ENCODE measurements at regions not wholly inside any gene's neighbourhood (a gene's known extent, or its start where the extent isn't known, plus 50 kb on each side); places are given as distances from the start of the nearest gene placed in this dataset.

- ATAC-seq (no peak), DNase-seq (no peak)
- POLR2A ChIA-PET (ENCODE audit: unreplicated experiment): no interaction called here
- H3K4me2 ChIP-seq (ENCODE audit: low read length): no peak overlapping the region
- H3K27ac ChIP-seq (ENCODE audit: low read length): no peak overlapping the region
- H3F3A ChIP-seq (ENCODE audit: low read length, unreplicated experiment): no peaks in the 10 kb centered on the region
- no peaks in the 10 kb centered on the region for H3K36me3 ChIP-seq (ENCODE audit: low read depth, low read length)
- no peak overlapping the region for H3K9ac ChIP-seq (ENCODE audit: low read length)
- no peaks in the 10 kb centered on the region for H3K9me2 ChIP-seq (replicated peaks; ENCODE audit: low read length)
- TF ChIP-seq EZH2 (IDR thresholded peaks at IDR 0.05; ENCODE audit: low read length, unreplicated experiment) (no peak), EZH2phosphoT487 (IDR thresholded peaks at IDR 0.05; ENCODE audit: borderline replicate concordance, low read length) (no peak)
- TF ChIP-seq, protein P1, sequence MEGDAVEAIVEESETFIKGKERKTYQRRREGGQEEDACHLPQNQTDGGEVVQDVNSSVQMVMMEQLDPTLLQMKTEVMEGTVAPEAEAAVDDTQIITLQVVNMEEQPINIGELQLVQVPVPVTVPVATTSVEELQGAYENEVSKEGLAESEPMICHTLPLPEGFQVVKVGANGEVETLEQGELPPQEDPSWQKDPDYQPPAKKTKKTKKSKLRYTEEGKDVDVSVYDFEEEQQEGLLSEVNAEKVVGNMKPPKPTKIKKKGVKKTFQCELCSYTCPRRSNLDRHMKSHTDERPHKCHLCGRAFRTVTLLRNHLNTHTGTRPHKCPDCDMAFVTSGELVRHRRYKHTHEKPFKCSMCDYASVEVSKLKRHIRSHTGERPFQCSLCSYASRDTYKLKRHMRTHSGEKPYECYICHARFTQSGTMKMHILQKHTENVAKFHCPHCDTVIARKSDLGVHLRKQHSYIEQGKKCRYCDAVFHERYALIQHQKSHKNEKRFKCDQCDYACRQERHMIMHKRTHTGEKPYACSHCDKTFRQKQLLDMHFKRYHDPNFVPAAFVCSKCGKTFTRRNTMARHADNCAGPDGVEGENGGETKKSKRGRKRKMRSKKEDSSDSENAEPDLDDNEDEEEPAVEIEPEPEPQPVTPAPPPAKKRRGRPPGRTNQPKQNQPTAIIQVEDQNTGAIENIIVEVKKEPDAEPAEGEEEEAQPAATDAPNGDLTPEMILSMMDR (conservative IDR thresholded peaks at IDR 0.05; ENCODE audit: low read depth, low read length): no peak
- intact Hi-C loops (cut with micrococcal nuclease): no loop called here
- peaks cover 25% of the 10 kb centered on the region for H3K27me3 ChIP-seq (ENCODE audit: low read length)
- H3K79me2 ChIP-seq (ENCODE audit: low read length): no peaks in the 10 kb centered on the region
- H3K4me3 ChIP-seq (ENCODE audit: low read length): no peak overlapping the region
- BruUV-seq (replicated peaks): no TSS peak
- CTCF ChIA-PET: no interaction called here
- no peaks in the 10 kb centered on the region for H3K4me1 ChIP-seq (ENCODE audit: insufficient read depth, low read length)
- H3K9me3 ChIP-seq (ENCODE audit: low read length): no peaks in the 10 kb centered on the region
- no peak overlapping the region for H2AFZ ChIP-seq (ENCODE audit: low read length)
- H4K20me1 ChIP-seq (ENCODE audit: low read length): no peaks in the 10 kb centered on the region
Measured at GRCh38 chr20:22207280-22207679, 377.1 kb downstream of the FOXA2 start.

DNA sequence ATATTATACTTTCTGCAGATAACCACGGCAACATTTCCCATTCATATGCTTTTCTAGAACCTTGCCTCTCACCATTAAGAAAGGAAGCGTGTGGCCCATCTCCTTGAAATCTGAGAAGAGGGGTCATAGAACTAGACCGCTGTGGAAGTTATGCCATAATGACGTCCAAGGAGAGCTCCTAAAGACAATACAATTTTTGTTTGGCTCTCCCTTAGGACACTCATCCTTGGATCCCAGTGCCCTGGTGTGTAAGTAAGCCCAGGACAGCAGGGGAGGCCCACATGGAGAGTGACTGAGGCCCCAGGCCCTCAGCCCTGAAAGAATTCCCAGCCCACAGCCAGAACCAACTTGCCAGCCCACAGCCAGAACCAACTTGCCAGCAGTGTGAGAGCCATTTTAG, 379.6 kb downstream of the FOXA2 start:
- Histone ChIP-seq H3K27me3 (ENCODE audit: low read length) (peaks cover 9% of the 10 kb centered on the region; the same call in 1 of the 2 replicates), H3K9me3 (ENCODE audit: low read length) (no peaks in the 10 kb centered on the region), H3K4me1 (ENCODE audit: insufficient read depth, low read length) (no peaks in the 10 kb centered on the region), H3K27ac (ENCODE audit: low read length) (no peak overlapping the region), H2AFZ (ENCODE audit: low read length) (no peak overlapping the region), H3K9me2 (replicated peaks; ENCODE audit: low read length) (no peaks in the 10 kb centered on the region), H4K20me1 (ENCODE audit: low read length) (no peaks in the 10 kb centered on the region), H3K4me2 (ENCODE audit: low read length) (no peak overlapping the region), H3K79me2 (ENCODE audit: low read length) (no peaks in the 10 kb centered on the region), H3F3A (ENCODE audit: low read length, unreplicated experiment) (no peaks in the 10 kb centered on the region), H3K4me3 (ENCODE audit: low read length) (no peak overlapping the region), H3K36me3 (ENCODE audit: low read depth, low read length) (no peaks in the 10 kb centered on the region), H3K9ac (ENCODE audit: low read length) (no peak overlapping the region)
- DNase-seq: no peak
- CTCF ChIA-PET: no interaction called here
- intact Hi-C loops (cut with micrococcal nuclease): no loop called here
- POLR2A ChIA-PET (ENCODE audit: unreplicated experiment): no interaction called here
- TF ChIP-seq EZH2phosphoT487 (IDR thresholded peaks at IDR 0.05; ENCODE audit: borderline replicate concordance, low read length): no peak
- ATAC-seq: no peak
- BruUV-seq (replicated peaks): no TSS peak

DNA sequence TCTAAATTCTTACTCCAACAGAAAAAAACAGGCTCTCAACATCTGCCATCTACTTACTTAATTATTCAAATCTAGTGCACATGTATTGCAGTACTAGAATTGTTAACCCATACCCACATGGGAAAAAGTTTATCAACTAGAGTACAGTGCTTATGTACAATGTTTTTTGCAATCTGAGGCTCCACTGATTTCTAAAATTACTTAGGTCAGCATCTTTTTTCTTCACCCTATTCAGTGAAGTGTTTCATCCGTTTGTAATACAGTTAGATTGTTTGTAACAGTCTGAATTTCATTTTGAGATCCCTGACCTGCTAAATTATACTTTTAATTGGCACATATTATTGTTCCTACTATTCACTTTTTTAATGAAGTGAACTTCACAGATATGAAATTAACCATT, 402.2 kb downstream of the FOXA2 start:
- Histone ChIP-seq H3K79me2 (ENCODE audit: low read length) (no peaks in the 10 kb centered on the region), H3K27ac (ENCODE audit: low read length) (no peak overlapping the region), H3K4me1 (ENCODE audit: insufficient read depth, low read length) (no peaks in the 10 kb centered on the region), H3K27me3 (ENCODE audit: low read length) (no peaks in the 10 kb centered on the region), H3F3A (ENCODE audit: low read length, unreplicated experiment) (no peaks in the 10 kb centered on the region), H3K4me2 (ENCODE audit: low read length) (no peak overlapping the region), H3K9ac (ENCODE audit: low read length) (no peak overlapping the region), H3K9me2 (replicated peaks; ENCODE audit: low read length) (no peaks in the 10 kb centered on the region), H3K9me3 (ENCODE audit: low read length) (no peaks in the 10 kb centered on the region), H3K4me3 (ENCODE audit: low read length) (no peak overlapping the region), H4K20me1 (ENCODE audit: low read length) (no peaks in the 10 kb centered on the region), H2AFZ (ENCODE audit: low read length) (no peak overlapping the region), H3K36me3 (ENCODE audit: low read depth, low read length) (no peaks in the 10 kb centered on the region)
- ATAC-seq (no peak), DNase-seq (no peak)
- CTCF ChIA-PET: no interaction called here
- TF ChIP-seq EZH2phosphoT487 (IDR thresholded peaks at IDR 0.05; ENCODE audit: borderline replicate concordance, low read length): no peak
- TF ChIP-seq, protein P1 (conservative IDR thresholded peaks at IDR 0.05; ENCODE audit: low read depth, low read length): no peak
- no peak for TF ChIP-seq EZH2 (IDR thresholded peaks at IDR 0.05; ENCODE audit: low read length, unreplicated experiment)
- BruUV-seq (replicated peaks): no TSS peak
- intact Hi-C loops (cut with micrococcal nuclease): no loop called here
- POLR2A ChIA-PET (ENCODE audit: unreplicated experiment): no interaction called here

Measured in PC-3 (cell line).